Esophagus muscularis mucosa (tissue), 4 donors: ENCODE measurements at regions not wholly inside any gene's neighbourhood (a gene's known extent, or its start where the extent isn't known, plus 50 kb on each side); places are given as distances from the start of the nearest gene placed in this dataset.

Experiments used
- DNase-seq: peaks from one replicate; pipeline ENCODE4 v3.0.0-alpha.2; 2017; ENCODE audit errors: extremely low spot score
- H3K27ac ChIP-seq, 4 donors: fragments of 200-600 bp; sonication (generic); replicated peaks in 1 of 4; 1 replicate in 3 of 4; 2 replicates in 1 of 4; pipeline ENCODE4 v1.5.1; 2016 to 2019; ENCODE audit warnings: mild to moderate bottlenecking in 1 of 4
- H3K27me3 ChIP-seq, 4 donors: fragments of 200-600 bp; sonication (generic); one replicate each; pipeline versions ENCODE4 v1.5.1 to v1.6.0; 2016 to 2019
- H3K36me3 ChIP-seq, 4 donors: fragments of 200-600 bp; sonication (generic); one replicate each; pipeline ENCODE4 v1.5.1; 2016 to 2019
- H3K4me1 ChIP-seq, 4 donors: fragments of 200-600 bp; sonication (generic); one replicate each; pipeline ENCODE4 v1.5.1; 2016 to 2019
- H3K4me3 ChIP-seq, 4 donors: fragments of 200-600 bp; sonication (generic); 1 replicate in 2 of 4; 2 replicates in 2 of 4; pipeline ENCODE4 v1.5.1; 2016 to 2019; ENCODE audit warnings: mild to moderate bottlenecking in 4 of 4, moderate library complexity in 1 of 4
- H3K9me3 ChIP-seq, 4 donors: fragments of 200-600 bp; sonication (generic); 1 replicate in 3 of 4; 2 replicates in 1 of 4; pipeline ENCODE4 v1.5.1; 2016 to 2019
- EP300 ChIP-seq: sonication (generic); formaldehyde crosslinking; IDR thresholded peaks from one replicate; pipeline ENCODE4 v1.6.1; 2017; ENCODE audit warnings: antibody characterized with exemption
- POLR2A ChIP-seq: fragments of 450-650 bp; IDR thresholded peaks from one replicate; pipeline ENCODE4 v1.6.1; 2017; ENCODE audit warnings: antibody characterized with exemption, moderate library complexity, mild to moderate bottlenecking, low read depth
- POLR2AphosphoS5 ChIP-seq, 2 donors: sonication (generic); formaldehyde crosslinking; IDR thresholded peaks; one replicate each; pipeline ENCODE4 v1.6.1; 2017; ENCODE audit warnings: antibody characterized with exemption in 2 of 2
- WGBS: methylation state at CpG from one replicate; pipeline ENCODE4 v1.1.5; 2018; 5-methylcytosine and 5-hydroxymethylcytosine counted together
- intact Hi-C: fragments of 100-400 bp; cut with DNase I; formaldehyde crosslinking; loops from one replicate; pipeline ENCODE4 v1.15.1; 2023
- TF ChIP-seq, protein P1 (sequence below), 3 experiments: fragments of 200-600 bp in 2 of 3; fragments of 450-650 bp in 1 of 3; sonication (generic) in 2 of 3; IDR thresholded peaks; one replicate each; pipeline ENCODE4 v1.5.1; 2017 to 2019; ENCODE audit warnings: antibody characterized with exemption in 3 of 3, mild to moderate bottlenecking in 2 of 3, moderate library complexity in 1 of 3

DNA sequence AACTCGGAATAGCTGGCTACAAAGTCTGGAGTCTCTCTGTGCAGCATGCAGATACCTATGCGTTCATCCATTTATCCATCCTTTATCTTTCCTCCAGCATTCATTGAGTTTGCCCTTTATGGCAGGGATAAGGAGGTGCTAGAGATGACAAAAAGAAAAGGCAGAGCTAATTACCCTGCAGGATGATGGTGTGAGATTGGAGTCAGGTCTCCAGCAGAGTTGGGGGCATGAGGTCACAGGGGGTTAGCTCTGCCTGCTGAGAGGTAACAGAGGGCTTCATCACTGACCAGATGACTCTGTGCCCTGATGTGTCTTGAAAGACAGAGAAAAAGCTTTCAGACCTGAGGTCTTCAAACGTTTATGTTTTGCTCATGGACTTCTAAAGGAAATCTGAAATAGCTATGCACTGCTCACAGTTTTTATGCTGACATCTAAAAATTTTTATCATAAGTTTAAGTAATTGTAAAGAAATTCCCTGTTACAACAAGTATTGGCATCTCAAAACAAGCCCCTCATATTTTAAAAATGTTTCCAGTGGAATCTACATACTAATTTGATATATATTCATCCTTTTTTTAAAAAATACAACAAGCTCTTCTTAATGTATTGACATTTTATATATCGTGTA lies 132.3 kb upstream of the ANKRD28 start:
- Histone ChIP-seq H3K27ac (no peak overlapping the region), H3K4me3 (no peak overlapping the region), H3K4me1 (peaks cover 0 to 16% (median 12%) of the 10 kb centered on the region in 4 donors), H3K27me3 (no peaks in the 10 kb centered on the region), H3K9me3 (no peaks in the 10 kb centered on the region), H3K36me3 (no peaks in the 10 kb centered on the region)
- no peak for DNase-seq
- intact Hi-C loops: no loop called here
- no peak for TF ChIP-seq EP300
- TF ChIP-seq, protein P1, sequence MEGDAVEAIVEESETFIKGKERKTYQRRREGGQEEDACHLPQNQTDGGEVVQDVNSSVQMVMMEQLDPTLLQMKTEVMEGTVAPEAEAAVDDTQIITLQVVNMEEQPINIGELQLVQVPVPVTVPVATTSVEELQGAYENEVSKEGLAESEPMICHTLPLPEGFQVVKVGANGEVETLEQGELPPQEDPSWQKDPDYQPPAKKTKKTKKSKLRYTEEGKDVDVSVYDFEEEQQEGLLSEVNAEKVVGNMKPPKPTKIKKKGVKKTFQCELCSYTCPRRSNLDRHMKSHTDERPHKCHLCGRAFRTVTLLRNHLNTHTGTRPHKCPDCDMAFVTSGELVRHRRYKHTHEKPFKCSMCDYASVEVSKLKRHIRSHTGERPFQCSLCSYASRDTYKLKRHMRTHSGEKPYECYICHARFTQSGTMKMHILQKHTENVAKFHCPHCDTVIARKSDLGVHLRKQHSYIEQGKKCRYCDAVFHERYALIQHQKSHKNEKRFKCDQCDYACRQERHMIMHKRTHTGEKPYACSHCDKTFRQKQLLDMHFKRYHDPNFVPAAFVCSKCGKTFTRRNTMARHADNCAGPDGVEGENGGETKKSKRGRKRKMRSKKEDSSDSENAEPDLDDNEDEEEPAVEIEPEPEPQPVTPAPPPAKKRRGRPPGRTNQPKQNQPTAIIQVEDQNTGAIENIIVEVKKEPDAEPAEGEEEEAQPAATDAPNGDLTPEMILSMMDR (IDR thresholded peaks at IDR 0.05): no peak
- no peak for TF ChIP-seq POLR2A
- no peak for TF ChIP-seq POLR2AphosphoS5 (IDR thresholded peaks at IDR 0.05)
- 74% methylated on average over 4 of the region's 4 CpGs for WGBS

DNA sequence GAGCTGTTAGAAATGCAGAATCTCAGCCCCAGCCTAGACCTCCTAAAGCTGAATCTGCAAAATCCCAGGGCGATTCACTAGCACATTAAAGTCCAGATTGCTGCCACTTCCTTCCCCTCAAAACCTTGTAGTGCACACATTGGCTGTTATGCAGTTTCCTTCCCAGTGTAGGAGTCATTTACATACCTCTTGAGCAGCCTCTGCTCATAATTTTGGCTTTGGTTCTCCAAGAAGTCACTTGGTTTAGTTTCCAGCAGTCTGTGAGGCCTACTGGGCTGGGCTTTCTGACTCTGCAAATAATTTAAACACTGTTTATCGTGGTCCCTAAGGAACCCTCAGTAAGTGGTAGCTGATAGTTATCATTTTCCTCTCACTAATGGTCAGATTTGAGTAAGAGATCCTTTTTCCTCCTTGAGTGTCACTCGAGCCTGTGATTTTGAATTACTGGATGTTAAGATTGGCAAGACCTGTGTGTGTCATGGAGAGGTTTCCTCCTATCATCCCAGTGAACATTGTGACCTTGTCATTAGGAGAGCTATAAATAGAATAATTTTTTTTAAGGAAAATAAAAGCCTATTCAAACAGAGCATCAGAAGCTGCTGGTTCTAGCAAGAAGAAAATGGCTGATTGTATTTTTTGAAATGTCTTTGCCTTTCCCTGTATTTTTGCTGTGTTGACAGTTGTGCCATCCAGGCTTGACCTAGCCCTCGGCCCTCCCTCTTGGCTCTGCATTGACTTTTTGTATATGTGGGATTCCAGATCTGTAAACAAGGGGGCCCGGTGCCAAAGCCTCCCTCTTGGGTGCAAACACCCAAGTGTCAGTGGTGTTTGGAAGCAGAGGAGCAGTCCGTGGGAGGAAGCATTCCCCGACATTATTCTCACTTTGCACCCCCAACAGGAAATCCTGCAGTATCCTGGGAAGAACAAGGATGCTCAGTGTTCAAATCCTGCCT lies 134.8 kb upstream of the ANKRD28 start:
- DNase-seq: no peak
- Histone ChIP-seq H3K27ac (peak overlapping the region in 1 of 4 donors; percentile 32), H3K36me3 (no peaks in the 10 kb centered on the region), H3K4me3 (no peak overlapping the region), H3K4me1 (peaks cover 0 to 16% (median 12%) of the 10 kb centered on the region in 4 donors), H3K9me3 (no peaks in the 10 kb centered on the region), H3K27me3 (no peaks in the 10 kb centered on the region)
- intact Hi-C loops: no loop called here
- TF ChIP-seq POLR2AphosphoS5 (IDR thresholded peaks at IDR 0.05) (no peak), POLR2A (no peak), EP300 (no peak)
- TF ChIP-seq, protein P1 (IDR thresholded peaks at IDR 0.05): no peak
- 53% methylated on average over 7 of the region's 7 CpGs for WGBS

DNA sequence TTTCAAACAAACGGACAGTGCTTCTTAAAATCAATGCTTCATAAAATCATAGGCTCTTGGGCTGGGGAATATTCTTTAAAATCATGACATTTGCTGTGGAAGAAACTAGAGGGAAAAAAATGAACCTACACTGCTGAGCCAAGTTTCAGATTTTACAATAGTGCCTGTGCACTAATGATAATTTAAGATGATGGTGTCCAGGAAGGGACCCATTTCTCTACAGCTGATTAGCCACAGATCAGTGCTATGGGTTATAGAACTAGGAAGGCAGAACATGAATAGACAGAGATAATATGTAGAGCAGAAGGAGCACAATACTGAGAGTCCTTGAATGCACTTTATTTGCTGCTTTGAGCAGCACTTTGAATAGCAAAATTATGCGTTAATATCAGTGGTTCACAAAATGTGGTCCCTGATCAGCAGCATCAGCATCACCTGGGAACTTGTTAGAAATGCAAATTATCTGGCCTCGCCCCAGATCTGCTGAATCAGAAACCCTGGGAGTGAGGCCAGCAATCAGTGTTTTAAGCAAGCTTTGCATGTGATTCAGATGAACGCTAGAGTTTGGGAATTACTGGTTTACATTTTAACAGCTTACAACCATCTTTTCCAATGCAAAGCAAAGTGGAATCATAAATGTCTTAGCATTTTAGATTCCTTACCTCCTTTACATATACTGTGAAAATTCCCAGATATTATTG lies 135.8 kb upstream of the ANKRD28 start:
- no peak overlapping the region for H3K27ac ChIP-seq
- no peak for DNase-seq
- no peaks in the 10 kb centered on the region for H3K9me3 ChIP-seq
- TF ChIP-seq POLR2A: no peak
- TF ChIP-seq, protein P1 (IDR thresholded peaks at IDR 0.05): no peak
- TF ChIP-seq POLR2AphosphoS5 (IDR thresholded peaks at IDR 0.05): no peak
- no peak for TF ChIP-seq EP300
- H3K4me1 ChIP-seq: peaks cover 0 to 16% (median 12%) of the 10 kb centered on the region in 4 donors
- no peaks in the 10 kb centered on the region for H3K27me3 ChIP-seq
- WGBS: 64% methylated on average over 4 of the region's 4 CpGs
- no peak overlapping the region for H3K4me3 ChIP-seq
- intact Hi-C loops: no loop called here
- no peaks in the 10 kb centered on the region for H3K36me3 ChIP-seq

DNA sequence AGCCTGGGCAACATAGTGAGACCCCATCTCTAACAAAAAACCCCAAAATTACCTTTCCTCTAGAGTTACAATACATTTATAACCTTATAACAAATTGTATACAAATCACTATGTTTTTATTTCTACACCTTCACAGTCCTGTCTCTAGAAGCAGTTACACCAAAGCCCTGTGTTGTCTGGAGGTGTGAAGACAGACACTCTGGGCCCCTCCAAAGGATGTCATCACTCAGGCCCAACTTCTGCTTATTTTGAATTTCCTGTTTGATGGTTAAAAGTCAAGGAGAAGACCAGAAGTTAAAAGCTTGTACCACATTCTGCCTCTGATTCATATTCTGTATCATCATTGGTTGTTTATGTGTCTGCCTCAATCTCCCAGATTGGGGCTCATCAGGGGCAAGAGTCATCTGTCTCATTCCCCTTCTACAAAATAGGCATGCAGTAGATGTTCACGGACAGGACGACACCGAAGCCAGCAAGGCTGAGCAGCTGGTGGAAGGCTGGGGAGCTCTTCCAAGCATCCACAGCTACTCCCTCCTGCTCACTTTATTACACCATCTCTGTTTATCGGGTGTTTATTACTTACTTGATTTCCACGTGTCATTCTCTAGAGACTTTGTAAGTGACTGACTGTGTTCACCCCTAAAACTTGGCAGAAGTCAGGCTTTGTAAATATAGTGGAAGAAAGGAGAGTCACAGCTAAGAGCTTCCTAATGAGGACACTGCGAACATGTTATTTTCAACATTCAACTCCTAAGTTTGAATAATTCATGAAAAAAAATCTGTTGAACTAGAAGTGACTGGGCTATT lies 136.8 kb upstream of the ANKRD28 start:
- no peaks in the 10 kb centered on the region for H3K27me3 ChIP-seq
- TF ChIP-seq, protein P1 (IDR thresholded peaks at IDR 0.05): no peak
- TF ChIP-seq EP300 (no peak), POLR2A (no peak), POLR2AphosphoS5 (IDR thresholded peaks at IDR 0.05) (no peak)
- intact Hi-C loops: no loop called here
- H3K27ac ChIP-seq: no peak overlapping the region
- no peaks in the 10 kb centered on the region for H3K9me3 ChIP-seq
- H3K4me1 ChIP-seq: peaks cover 0 to 16% (median 12%) of the 10 kb centered on the region in 4 donors
- 80% methylated on average over 6 of the region's 6 CpGs for WGBS
- H3K4me3 ChIP-seq: no peak overlapping the region
- no peaks in the 10 kb centered on the region for H3K36me3 ChIP-seq
- DNase-seq: no peak
